Osteocyte (in vitro differentiated cells): ENCODE measurements at regions not wholly inside any gene's neighbourhood (a gene's known extent, or its start where the extent isn't known, plus 50 kb on each side); places are given as distances from the start of the nearest gene placed in this dataset.

Source experiments
- DNase-seq: peaks from one replicate; pipeline ENCODE4 v3.0.0; 2021; ENCODE audit warnings: mixed read lengths; ENCODE audit not compliant: unreplicated experiment; ENCODE audit errors: extremely low spot score
- H3K27ac Mint-ChIP-seq: one replicate; pipeline ENCODE4 v1.8.0; 2021; ENCODE audit warnings: mild to moderate bottlenecking, mixed read lengths; ENCODE audit not compliant: unreplicated experiment
- H3K27me3 Mint-ChIP-seq: one replicate; pipeline ENCODE4 v1.8.0; 2021; ENCODE audit warnings: mixed read lengths; ENCODE audit not compliant: unreplicated experiment
- H3K36me3 Mint-ChIP-seq: one replicate; pipeline ENCODE4 v1.8.0; 2021; ENCODE audit warnings: mixed read lengths; ENCODE audit not compliant: unreplicated experiment
- H3K4me1 Mint-ChIP-seq: one replicate; pipeline ENCODE4 v1.8.0; 2021; ENCODE audit warnings: mixed read lengths; ENCODE audit not compliant: unreplicated experiment
- H3K4me3 Mint-ChIP-seq: one replicate; pipeline ENCODE4 v1.8.0; 2021; ENCODE audit warnings: mild to moderate bottlenecking, moderate library complexity, mixed read lengths; ENCODE audit not compliant: unreplicated experiment
- H3K9me3 Mint-ChIP-seq: one replicate; pipeline ENCODE4 v1.8.0; 2021; ENCODE audit warnings: mixed read lengths; ENCODE audit not compliant: unreplicated experiment
- TF ChIP-seq, protein P1 (sequence below): fragments of 200-600 bp; sonication (generic); IDR thresholded peaks from 2 replicates; pipeline ENCODE4 v1.5.0; 2021; ENCODE audit warnings: antibody characterized with exemption, mild to moderate bottlenecking, moderate library complexity

GRCh38 chr11:31986201-31986889 is 104.5 kb upstream of the RCN1 start:
- Mint-ChIP-seq H3K9me3 (no peaks in the 10 kb centered on the region), H3K36me3 (no peaks in the 10 kb centered on the region), H3K4me1 (no peaks in the 10 kb centered on the region), H3K27me3 (peaks cover 58% of the 10 kb centered on the region), H3K27ac (no peak overlapping the region), H3K4me3 (no peak overlapping the region)
- TF ChIP-seq, protein P1, sequence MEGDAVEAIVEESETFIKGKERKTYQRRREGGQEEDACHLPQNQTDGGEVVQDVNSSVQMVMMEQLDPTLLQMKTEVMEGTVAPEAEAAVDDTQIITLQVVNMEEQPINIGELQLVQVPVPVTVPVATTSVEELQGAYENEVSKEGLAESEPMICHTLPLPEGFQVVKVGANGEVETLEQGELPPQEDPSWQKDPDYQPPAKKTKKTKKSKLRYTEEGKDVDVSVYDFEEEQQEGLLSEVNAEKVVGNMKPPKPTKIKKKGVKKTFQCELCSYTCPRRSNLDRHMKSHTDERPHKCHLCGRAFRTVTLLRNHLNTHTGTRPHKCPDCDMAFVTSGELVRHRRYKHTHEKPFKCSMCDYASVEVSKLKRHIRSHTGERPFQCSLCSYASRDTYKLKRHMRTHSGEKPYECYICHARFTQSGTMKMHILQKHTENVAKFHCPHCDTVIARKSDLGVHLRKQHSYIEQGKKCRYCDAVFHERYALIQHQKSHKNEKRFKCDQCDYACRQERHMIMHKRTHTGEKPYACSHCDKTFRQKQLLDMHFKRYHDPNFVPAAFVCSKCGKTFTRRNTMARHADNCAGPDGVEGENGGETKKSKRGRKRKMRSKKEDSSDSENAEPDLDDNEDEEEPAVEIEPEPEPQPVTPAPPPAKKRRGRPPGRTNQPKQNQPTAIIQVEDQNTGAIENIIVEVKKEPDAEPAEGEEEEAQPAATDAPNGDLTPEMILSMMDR: no peak
- DNase-seq: no peak

DNA sequence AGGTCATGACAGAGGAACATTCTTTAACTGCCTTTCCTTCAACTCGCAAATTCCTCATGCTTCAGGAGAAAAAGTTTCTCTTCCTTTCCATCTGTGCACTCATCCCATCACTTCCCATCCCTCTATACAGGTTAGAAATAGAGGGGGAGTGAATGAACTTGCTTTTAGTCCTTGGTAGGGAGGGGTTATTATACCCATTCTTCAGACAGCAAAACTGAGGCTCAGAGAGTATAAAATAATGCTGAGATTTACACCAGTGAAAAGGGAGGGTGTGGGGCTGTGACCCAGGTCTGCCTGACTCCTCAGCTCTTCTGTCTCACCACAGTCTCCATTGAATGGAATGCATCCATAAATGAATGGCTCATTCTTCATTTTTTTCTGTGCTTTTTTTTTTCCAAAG is 109.4 kb upstream of the RCN1 start:
- no peaks in the 10 kb centered on the region for H3K9me3 Mint-ChIP-seq
- H3K36me3 Mint-ChIP-seq: no peaks in the 10 kb centered on the region
- H3K27ac Mint-ChIP-seq: no peak overlapping the region
- H3K4me3 Mint-ChIP-seq: no peak overlapping the region
- no peak for DNase-seq
- H3K27me3 Mint-ChIP-seq: peaks cover 43% of the 10 kb centered on the region
- H3K4me1 Mint-ChIP-seq: no peaks in the 10 kb centered on the region
- TF ChIP-seq, protein P1: no peak

DNA sequence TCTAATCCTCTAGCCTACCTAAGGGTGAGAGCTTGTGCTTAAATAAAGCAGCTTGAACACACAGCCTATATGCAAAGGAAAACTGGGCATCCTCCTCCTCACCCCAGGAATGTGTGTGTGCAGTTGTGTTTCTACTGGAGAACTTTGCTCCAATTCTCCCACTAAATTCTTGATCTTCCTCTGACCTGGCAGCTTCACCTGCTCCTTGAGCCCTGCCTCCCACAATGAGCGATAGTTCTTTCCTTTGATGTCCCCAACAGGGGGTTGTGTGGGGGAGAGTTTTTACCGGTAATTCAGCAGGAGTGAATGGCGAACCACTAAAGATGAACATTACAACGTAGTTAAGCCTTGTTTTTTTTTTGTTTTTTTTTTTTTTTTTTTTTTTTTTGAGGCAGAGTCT is 113.5 kb upstream of the RCN1 start:
- Mint-ChIP-seq H3K9me3 (no peaks in the 10 kb centered on the region), H3K36me3 (no peaks in the 10 kb centered on the region), H3K4me3 (no peak overlapping the region), H3K27me3 (peaks cover 35% of the 10 kb centered on the region), H3K4me1 (no peaks in the 10 kb centered on the region), H3K27ac (no peak overlapping the region)
- TF ChIP-seq, protein P1: no peak
- no peak for DNase-seq

DNA sequence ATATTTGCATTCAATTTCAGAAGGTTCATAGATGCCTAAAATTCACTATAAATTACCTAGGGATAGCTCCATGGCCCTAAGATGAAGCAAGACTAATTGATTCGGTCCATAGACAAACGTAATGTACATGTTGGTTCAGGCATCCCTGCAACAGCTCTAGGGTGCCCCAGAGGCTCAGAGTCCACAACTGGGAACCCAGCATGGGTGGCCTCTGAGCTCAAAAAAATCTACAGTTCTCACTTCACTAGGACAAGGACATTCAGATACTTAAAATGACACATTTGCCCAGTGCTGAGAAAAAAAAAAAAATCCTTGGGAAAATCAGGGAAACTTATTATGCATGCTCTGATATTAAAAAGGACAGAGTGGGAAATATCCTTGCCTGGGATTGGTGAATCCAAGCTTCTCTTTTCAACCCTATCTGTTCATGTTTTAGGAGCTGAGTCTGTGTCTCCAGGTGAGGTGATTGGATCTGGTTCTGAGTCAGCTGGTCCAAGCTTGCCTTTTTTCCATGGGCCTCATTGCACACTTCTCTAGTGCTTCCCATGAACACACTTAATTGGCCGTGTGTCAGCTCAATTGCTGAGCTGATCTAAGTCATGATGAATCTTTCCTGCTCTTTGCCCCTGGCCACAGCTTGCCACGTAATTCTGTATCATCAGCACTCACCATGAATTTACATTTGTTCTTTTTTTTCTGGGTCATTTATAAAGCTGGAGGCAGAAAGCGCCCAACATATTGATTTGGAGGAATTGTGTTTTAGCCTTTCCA is 116.3 kb upstream of the RCN1 start:
- Mint-ChIP-seq H3K4me3 (no peak overlapping the region), H3K4me1 (no peaks in the 10 kb centered on the region), H3K27ac (no peak overlapping the region), H3K27me3 (peaks cover 22% of the 10 kb centered on the region), H3K9me3 (no peaks in the 10 kb centered on the region), H3K36me3 (no peaks in the 10 kb centered on the region)
- no peak for DNase-seq
- TF ChIP-seq, protein P1: no peak

DNA sequence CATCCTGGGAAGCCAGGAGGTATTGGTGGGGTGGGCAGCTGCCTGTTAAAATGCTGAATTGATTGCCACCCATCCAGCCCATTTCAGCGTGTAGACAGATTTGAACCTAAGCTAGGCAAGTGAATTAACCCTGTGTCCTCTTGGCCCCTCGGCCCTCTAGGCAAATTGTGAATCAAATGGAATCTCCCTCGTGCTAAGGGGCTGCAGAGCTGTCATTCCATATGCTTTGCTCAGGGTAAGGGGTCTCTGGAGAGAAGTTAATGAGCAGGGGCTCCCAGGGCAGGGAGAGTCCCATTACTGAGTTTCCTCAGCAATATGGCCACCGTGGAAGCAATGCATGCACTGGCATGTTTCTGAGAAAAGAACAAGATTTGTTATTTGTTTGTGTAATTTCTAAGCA is 117.7 kb upstream of the RCN1 start:
- TF ChIP-seq, protein P1: no peak
- H3K4me3 Mint-ChIP-seq: no peak overlapping the region
- no peaks in the 10 kb centered on the region for H3K36me3 Mint-ChIP-seq
- H3K4me1 Mint-ChIP-seq: no peaks in the 10 kb centered on the region
- DNase-seq: no peak
- H3K27ac Mint-ChIP-seq: no peak overlapping the region
- no peaks in the 10 kb centered on the region for H3K9me3 Mint-ChIP-seq
- peaks cover 22% of the 10 kb centered on the region for H3K27me3 Mint-ChIP-seq
